Hepatocyte (in vitro differentiated cells): ENCODE measurements at regions not wholly inside any gene's neighbourhood (a gene's known extent, or its start where the extent isn't known, plus 50 kb on each side); places are given as distances from the start of the nearest gene placed in this dataset.
A peak's percentile ranks its signal among the peaks of the same experiment; 100 is the strongest.

Source experiments
- DNase-seq: peaks from one replicate; pipeline ENCODE4 v3.0.0-alpha.2; 2016; ENCODE audit warnings: low spot score
- H2AFZ ChIP-seq: fragments of 200-600 bp; sonication (generic); 2 replicates; pipeline ENCODE4 v1.6.0; 2016; ENCODE audit warnings: antibody characterized with exemption, mild to moderate bottlenecking
- H3K27ac ChIP-seq: fragments of 200-600 bp; sonication (generic); 2 replicates; pipeline ENCODE4 v1.5.1; 2016; ENCODE audit warnings: mild to moderate bottlenecking
- H3K27me3 ChIP-seq: fragments of 200-600 bp; sonication (generic); 2 replicates; pipeline ENCODE4 v1.6.1; 2016
- H3K36me3 ChIP-seq: fragments of 200-600 bp; sonication (generic); replicated peaks from 2 replicates; pipeline ENCODE4 v1.5.1; 2016; ENCODE audit warnings: low read depth; ENCODE audit not compliant: insufficient read depth
- H3K4me1 ChIP-seq: fragments of 200-600 bp; sonication (generic); 2 replicates; pipeline ENCODE4 v1.5.1; 2016; ENCODE audit warnings: mild to moderate bottlenecking, moderate library complexity; ENCODE audit not compliant: insufficient read depth
- H3K4me2 ChIP-seq: fragments of 200-600 bp; sonication (generic); 2 replicates; pipeline ENCODE4 v1.6.0; 2016
- H3K4me3 ChIP-seq: fragments of 200-600 bp; sonication (generic); 2 replicates; pipeline ENCODE4 v1.5.1; 2016; ENCODE audit warnings: mild to moderate bottlenecking
- H3K79me2 ChIP-seq: fragments of 200-600 bp; sonication (generic); 2 replicates; pipeline ENCODE4 v1.6.0; 2017; ENCODE audit warnings: mild to moderate bottlenecking
- H3K9me2 ChIP-seq: fragments of 200-600 bp; sonication (generic); replicated peaks from 2 replicates; pipeline ENCODE4 v1.6.0; 2017; ENCODE audit warnings: mild to moderate bottlenecking; ENCODE audit not compliant: insufficient read depth
- H3K9me3 ChIP-seq: fragments of 200-600 bp; sonication (generic); 2 replicates; pipeline ENCODE4 v1.5.1; 2016; ENCODE audit warnings: low read depth, mild to moderate bottlenecking
- H4K20me1 ChIP-seq: fragments of 200-600 bp; sonication (generic); 2 replicates; pipeline ENCODE4 v1.6.0; 2016; ENCODE audit warnings: mild to moderate bottlenecking; ENCODE audit not compliant: insufficient read depth, poor library complexity, severe bottlenecking
- EZH2 ChIP-seq: fragments of 200-600 bp; sonication (generic); IDR thresholded peaks from 2 replicates; pipeline ENCODE4 v1.6.1; 2016; ENCODE audit warnings: antibody characterized with exemption, mild to moderate bottlenecking, borderline replicate concordance
- EZH2phosphoT487 ChIP-seq: fragments of 200-600 bp; sonication (generic); IDR thresholded peaks from one replicate; pipeline ENCODE4 v1.6.1; 2018; ENCODE audit warnings: antibody characterized with exemption, mild to moderate bottlenecking, low read depth, moderate library complexity; ENCODE audit not compliant: unreplicated experiment, severe bottlenecking
- WGBS: methylation state at CpG from one replicate; pipeline ENCODE4 v1.1.6; 2016; ENCODE audit warnings: low lambda C conversion rate; ENCODE audit errors: missing lambda C conversion rate; 5-methylcytosine and 5-hydroxymethylcytosine counted together
- TF ChIP-seq, protein P1 (sequence below): fragments of 200-600 bp; sonication (generic); IDR thresholded peaks from 2 replicates; pipeline ENCODE4 v1.5.1; 2016; ENCODE audit warnings: antibody characterized with exemption, mild to moderate bottlenecking; ENCODE audit not compliant: poor library complexity

DNA sequence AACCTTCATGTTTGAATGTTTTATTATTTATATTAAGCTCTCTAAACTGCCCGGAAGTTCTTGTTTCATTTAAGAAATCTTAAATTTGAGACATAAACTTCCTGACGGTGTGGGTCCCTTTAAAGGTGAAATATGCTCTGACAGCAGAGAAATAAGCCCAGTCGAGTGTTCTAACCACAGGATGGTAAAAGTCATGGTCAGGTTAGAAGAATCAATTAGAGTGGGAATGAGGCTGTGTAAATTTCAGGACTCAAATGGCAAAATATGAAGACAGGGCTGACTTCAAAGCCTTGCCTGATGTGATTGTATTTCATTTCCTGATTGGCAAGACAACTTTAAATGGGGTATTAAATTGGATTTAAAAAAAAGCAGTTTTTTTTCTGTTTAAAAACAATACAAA, 432.9 kb upstream of the BRINP1 start:
- Histone ChIP-seq H3K27ac (no peak overlapping the region), H4K20me1 (no peaks in the 10 kb centered on the region), H3K4me1 (no peaks in the 10 kb centered on the region), H3K4me3 (no peak overlapping the region), H3K9me2 (no peaks in the 10 kb centered on the region), H3K36me3 (no peaks in the 10 kb centered on the region), H2AFZ (no peak overlapping the region), H3K4me2 (peak overlapping the region; percentile 0), H3K27me3 (no peaks in the 10 kb centered on the region), H3K79me2 (no peaks in the 10 kb centered on the region), H3K9me3 (no peaks in the 10 kb centered on the region)
- DNase-seq: no peak
- TF ChIP-seq EZH2phosphoT487 (no peak), EZH2 (no peak)
- TF ChIP-seq, protein P1, sequence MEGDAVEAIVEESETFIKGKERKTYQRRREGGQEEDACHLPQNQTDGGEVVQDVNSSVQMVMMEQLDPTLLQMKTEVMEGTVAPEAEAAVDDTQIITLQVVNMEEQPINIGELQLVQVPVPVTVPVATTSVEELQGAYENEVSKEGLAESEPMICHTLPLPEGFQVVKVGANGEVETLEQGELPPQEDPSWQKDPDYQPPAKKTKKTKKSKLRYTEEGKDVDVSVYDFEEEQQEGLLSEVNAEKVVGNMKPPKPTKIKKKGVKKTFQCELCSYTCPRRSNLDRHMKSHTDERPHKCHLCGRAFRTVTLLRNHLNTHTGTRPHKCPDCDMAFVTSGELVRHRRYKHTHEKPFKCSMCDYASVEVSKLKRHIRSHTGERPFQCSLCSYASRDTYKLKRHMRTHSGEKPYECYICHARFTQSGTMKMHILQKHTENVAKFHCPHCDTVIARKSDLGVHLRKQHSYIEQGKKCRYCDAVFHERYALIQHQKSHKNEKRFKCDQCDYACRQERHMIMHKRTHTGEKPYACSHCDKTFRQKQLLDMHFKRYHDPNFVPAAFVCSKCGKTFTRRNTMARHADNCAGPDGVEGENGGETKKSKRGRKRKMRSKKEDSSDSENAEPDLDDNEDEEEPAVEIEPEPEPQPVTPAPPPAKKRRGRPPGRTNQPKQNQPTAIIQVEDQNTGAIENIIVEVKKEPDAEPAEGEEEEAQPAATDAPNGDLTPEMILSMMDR: no peak
- WGBS: 56% methylated on average over 3 of the region's 3 CpGs

DNA sequence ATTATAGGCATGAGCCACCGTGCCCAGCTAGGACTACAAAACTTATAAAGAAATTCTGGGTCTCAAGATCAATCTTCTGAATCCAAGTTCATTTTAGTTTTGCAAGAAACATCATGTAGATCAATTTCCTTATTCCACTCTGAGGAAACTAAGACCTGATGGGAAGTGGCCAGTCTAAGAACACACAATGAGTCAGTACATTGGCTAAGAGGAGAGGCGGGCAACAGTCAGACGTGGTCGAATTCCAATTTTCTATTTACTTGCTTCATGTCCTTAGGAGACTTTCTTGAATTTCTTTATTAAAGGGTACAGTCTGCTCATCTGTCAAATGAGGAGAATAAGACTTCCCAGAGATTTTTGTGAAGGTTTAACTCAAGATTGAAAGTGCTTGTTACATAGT, 432.1 kb upstream of the BRINP1 start:
- no peak for DNase-seq
- no peaks in the 10 kb centered on the region for H3K4me1 ChIP-seq
- H3K27me3 ChIP-seq: no peaks in the 10 kb centered on the region
- H3K4me2 ChIP-seq: no peak overlapping the region
- no peaks in the 10 kb centered on the region for H3K36me3 ChIP-seq
- no peak overlapping the region for H3K4me3 ChIP-seq
- H3K9me2 ChIP-seq: no peaks in the 10 kb centered on the region
- TF ChIP-seq EZH2: no peak
- no peak for TF ChIP-seq EZH2phosphoT487
- TF ChIP-seq, protein P1: no peak
- no peak overlapping the region for H2AFZ ChIP-seq
- H4K20me1 ChIP-seq: no peaks in the 10 kb centered on the region
- H3K27ac ChIP-seq: no peak overlapping the region
- no peaks in the 10 kb centered on the region for H3K9me3 ChIP-seq
- H3K79me2 ChIP-seq: no peaks in the 10 kb centered on the region
- WGBS: 89% methylated on average over 4 of the region's 4 CpGs

DNA sequence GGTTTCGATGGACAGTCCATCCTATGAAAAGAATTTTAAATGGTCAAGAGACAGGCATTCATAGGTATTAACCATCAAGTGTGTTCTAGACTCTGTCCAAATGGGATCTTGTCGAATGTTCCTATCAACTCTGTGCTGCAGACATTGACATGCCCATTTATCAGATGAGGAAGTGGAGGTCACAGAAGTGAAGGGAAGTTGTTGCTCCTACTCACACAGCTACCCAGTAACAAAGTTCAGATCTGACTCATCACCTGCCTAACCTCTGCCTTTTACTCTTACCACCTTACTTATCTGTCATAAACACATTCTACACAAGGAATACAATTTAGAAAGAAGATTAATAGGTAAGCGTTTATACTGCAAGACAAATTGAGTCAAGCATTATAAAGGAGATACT, 426.2 kb upstream of the BRINP1 start:
- Histone ChIP-seq H3K27ac (no peak overlapping the region), H3K36me3 (no peaks in the 10 kb centered on the region), H3K4me2 (no peak overlapping the region), H3K79me2 (no peaks in the 10 kb centered on the region), H4K20me1 (no peaks in the 10 kb centered on the region), H3K27me3 (no peaks in the 10 kb centered on the region), H3K4me3 (no peak overlapping the region), H3K9me2 (no peaks in the 10 kb centered on the region), H3K4me1 (no peaks in the 10 kb centered on the region), H2AFZ (no peak overlapping the region), H3K9me3 (no peaks in the 10 kb centered on the region)
- TF ChIP-seq EZH2 (no peak), EZH2phosphoT487 (no peak)
- TF ChIP-seq, protein P1: no peak
- no peak for DNase-seq
- WGBS: 93% methylated on average over 3 of the region's 3 CpGs

DNA sequence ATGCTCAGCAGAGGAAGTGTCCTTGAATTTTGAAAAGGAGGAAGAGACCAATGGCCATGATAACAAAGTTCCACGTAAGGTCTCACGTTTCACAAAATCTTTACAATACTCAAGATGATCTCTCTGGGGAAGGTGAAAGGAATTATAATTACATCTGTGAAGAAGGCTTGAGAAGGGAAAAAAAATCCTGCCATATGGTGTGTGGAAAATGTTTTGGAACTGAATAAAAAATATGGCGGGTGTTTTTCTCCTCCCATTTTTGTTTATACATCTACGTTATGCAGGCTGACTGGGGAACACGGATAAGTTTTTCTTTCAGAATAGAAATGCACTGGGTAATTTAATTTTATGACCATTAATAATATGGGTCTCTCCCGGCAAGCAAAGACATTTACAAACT, 425.6 kb upstream of the BRINP1 start:
- Histone ChIP-seq H3K36me3 (no peaks in the 10 kb centered on the region), H3K4me1 (no peaks in the 10 kb centered on the region), H3K9me3 (no peaks in the 10 kb centered on the region), H3K27me3 (no peaks in the 10 kb centered on the region), H3K79me2 (no peaks in the 10 kb centered on the region), H3K27ac (no peak overlapping the region), H3K4me3 (no peak overlapping the region), H3K4me2 (no peak overlapping the region), H4K20me1 (no peaks in the 10 kb centered on the region), H3K9me2 (no peaks in the 10 kb centered on the region), H2AFZ (no peak overlapping the region)
- DNase-seq: no peak
- TF ChIP-seq EZH2 (no peak), EZH2phosphoT487 (no peak)
- TF ChIP-seq, protein P1: no peak
- WGBS: 83% methylated on average over 6 of the region's 6 CpGs
